Testis (tissue), 2 donors: ENCODE measurements at regions not wholly inside any gene's neighbourhood (a gene's known extent, or its start where the extent isn't known, plus 50 kb on each side); places are given as distances from the start of the nearest gene placed in this dataset.

ENCODE experiments used
- POLR2A ChIP-seq: fragments of 450-650 bp; IDR thresholded peaks from one replicate; pipeline ENCODE4 v1.6.1; 2017; ENCODE audit warnings: antibody characterized with exemption, mild to moderate bottlenecking, moderate library complexity
- TF ChIP-seq, protein P1 (sequence below), 3 experiments: fragments of 450-650 bp in 2 of 3; fragments of 200-600 bp in 1 of 3; sonication (generic) in 1 of 3; IDR thresholded peaks; one replicate each; pipeline ENCODE4 v1.5.1; 2016 to 2019; ENCODE audit warnings: antibody characterized with exemption in 3 of 3, mild to moderate bottlenecking in 2 of 3, moderate library complexity in 1 of 3

DNA sequence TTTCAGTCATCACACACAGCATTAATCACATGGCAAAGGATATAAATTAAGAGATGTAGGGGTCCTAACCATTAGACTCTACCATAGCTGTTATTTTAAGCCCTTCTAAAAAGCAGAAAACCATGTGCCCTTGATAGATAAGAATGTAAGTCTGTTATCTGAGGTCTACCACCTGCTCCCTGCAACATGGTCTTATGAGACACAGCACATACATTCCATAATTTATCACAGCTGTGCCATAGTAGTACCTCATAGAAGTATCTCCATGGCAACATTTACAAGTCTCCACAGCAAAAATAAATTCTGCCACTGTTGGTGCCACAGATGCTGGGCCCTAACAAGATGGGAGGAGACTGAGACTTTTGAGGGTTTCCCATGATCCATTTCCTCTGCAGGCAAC, 265.4 kb downstream of the KDM5D start:
- TF ChIP-seq, protein P1, sequence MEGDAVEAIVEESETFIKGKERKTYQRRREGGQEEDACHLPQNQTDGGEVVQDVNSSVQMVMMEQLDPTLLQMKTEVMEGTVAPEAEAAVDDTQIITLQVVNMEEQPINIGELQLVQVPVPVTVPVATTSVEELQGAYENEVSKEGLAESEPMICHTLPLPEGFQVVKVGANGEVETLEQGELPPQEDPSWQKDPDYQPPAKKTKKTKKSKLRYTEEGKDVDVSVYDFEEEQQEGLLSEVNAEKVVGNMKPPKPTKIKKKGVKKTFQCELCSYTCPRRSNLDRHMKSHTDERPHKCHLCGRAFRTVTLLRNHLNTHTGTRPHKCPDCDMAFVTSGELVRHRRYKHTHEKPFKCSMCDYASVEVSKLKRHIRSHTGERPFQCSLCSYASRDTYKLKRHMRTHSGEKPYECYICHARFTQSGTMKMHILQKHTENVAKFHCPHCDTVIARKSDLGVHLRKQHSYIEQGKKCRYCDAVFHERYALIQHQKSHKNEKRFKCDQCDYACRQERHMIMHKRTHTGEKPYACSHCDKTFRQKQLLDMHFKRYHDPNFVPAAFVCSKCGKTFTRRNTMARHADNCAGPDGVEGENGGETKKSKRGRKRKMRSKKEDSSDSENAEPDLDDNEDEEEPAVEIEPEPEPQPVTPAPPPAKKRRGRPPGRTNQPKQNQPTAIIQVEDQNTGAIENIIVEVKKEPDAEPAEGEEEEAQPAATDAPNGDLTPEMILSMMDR (IDR thresholded peaks at IDR 0.05): no peak
- no peak for TF ChIP-seq POLR2A
